Upper lobe of right lung (tissue), 1 donor: ENCODE measurements at regions not wholly inside any gene's neighbourhood (a gene's known extent, or its start where the extent isn't known, plus 50 kb on each side); places are given as distances from the start of the nearest gene placed in this dataset.

Experiments
- ATAC-seq: fragments of 200-7000 bp; cut with Tn5 transposase; one replicate; pipeline ENCODE4 v1.9.1; 2020; ENCODE audit warnings: mild to moderate bottlenecking, moderate library complexity
- DNase-seq: peaks from one replicate; pipeline ENCODE4 v3.0.0-alpha.2; 2020
- H3K27ac ChIP-seq: fragments of 200-600 bp; one replicate; pipeline ENCODE4 v1.8.0; 2022
- H3K27me3 ChIP-seq: fragments of 200-600 bp; one replicate; pipeline ENCODE4 v1.8.0; 2022; ENCODE audit warnings: mild to moderate bottlenecking
- H3K36me3 ChIP-seq: fragments of 200-600 bp; one replicate; pipeline ENCODE4 v1.8.0; 2022
- H3K4me1 ChIP-seq: fragments of 200-600 bp; one replicate; pipeline ENCODE4 v1.8.0; 2022
- H3K4me3 ChIP-seq: fragments of 200-600 bp; one replicate; pipeline ENCODE4 v1.8.0; 2022; ENCODE audit warnings: mild to moderate bottlenecking
- H3K9me3 ChIP-seq: fragments of 200-600 bp; one replicate; pipeline ENCODE4 v1.8.0; 2022
- CTCF ChIP-seq: fragments of 200-600 bp; IDR thresholded peaks from one replicate; pipeline ENCODE4 v1.8.0; 2022; ENCODE audit warnings: antibody characterized with exemption
- intact Hi-C: fragments of 100-400 bp; cut with DNase I; formaldehyde crosslinking; loops from one replicate; pipeline ENCODE4 v1.11.0; 2022
- donor health status: DM: no; HTN: yes; CAD: no; lungs with severe emphysema.

GRCh38 chr20:39106791-39107190, 144.6 kb downstream of the DHX35 start:
- Histone ChIP-seq H3K4me1 (no peaks in the 10 kb centered on the region), H3K4me3 (no peak overlapping the region), H3K27me3 (peaks cover 4% of the 10 kb centered on the region), H3K9me3 (no peaks in the 10 kb centered on the region), H3K36me3 (no peaks in the 10 kb centered on the region), H3K27ac (no peak overlapping the region)
- intact Hi-C loops = no loop called here
- ATAC-seq (no peak), DNase-seq (no peak)
- no peak for TF ChIP-seq CTCF

- no peaks in the 10 kb centered on the region for H3K4me1 ChIP-seq
- no peak overlapping the region for H3K4me3 ChIP-seq
- no peaks in the 10 kb centered on the region for H3K9me3 ChIP-seq
- H3K27ac ChIP-seq = no peak overlapping the region
- ATAC-seq = no peak
- DNase-seq = no peak
- H3K27me3 ChIP-seq = peaks cover 4% of the 10 kb centered on the region
- no peak for TF ChIP-seq CTCF
- intact Hi-C loops = no loop called here
- no peaks in the 10 kb centered on the region for H3K36me3 ChIP-seq
Measured at GRCh38 chr20:39105551-39105950, 143.4 kb downstream of the DHX35 start.

- Histone ChIP-seq H3K4me3 (no peak overlapping the region), H3K27me3 (no peaks in the 10 kb centered on the region), H3K36me3 (no peaks in the 10 kb centered on the region), H3K9me3 (no peaks in the 10 kb centered on the region), H3K4me1 (no peaks in the 10 kb centered on the region), H3K27ac (no peak overlapping the region)
- intact Hi-C loops = no loop called here
- ATAC-seq = no peak
- no peak for DNase-seq
- TF ChIP-seq CTCF = no peak
Measured at GRCh38 chr20:39103732-39104131, 141.6 kb downstream of the DHX35 start.

- no peaks in the 10 kb centered on the region for H3K36me3 ChIP-seq
- H3K4me3 ChIP-seq = no peak overlapping the region
- H3K27me3 ChIP-seq = no peaks in the 10 kb centered on the region
- H3K4me1 ChIP-seq = no peaks in the 10 kb centered on the region
- H3K27ac ChIP-seq = no peak overlapping the region
- intact Hi-C loops = no loop called here
- TF ChIP-seq CTCF = no peak
- no peak for DNase-seq
- ATAC-seq = no peak
- no peaks in the 10 kb centered on the region for H3K9me3 ChIP-seq
Measured at GRCh38 chr20:39103305-39103704, 141.2 kb downstream of the DHX35 start.

GRCh38 chr20:39101895-39102294, 139.8 kb downstream of the DHX35 start:
- Histone ChIP-seq H3K27ac (no peak overlapping the region), H3K4me3 (no peak overlapping the region), H3K4me1 (no peaks in the 10 kb centered on the region), H3K27me3 (no peaks in the 10 kb centered on the region), H3K9me3 (no peaks in the 10 kb centered on the region), H3K36me3 (no peaks in the 10 kb centered on the region)
- no peak for ATAC-seq
- intact Hi-C loops = no loop called here
- DNase-seq = no peak
- no peak for TF ChIP-seq CTCF

GRCh38 chr20:39100691-39101090, 138.5 kb downstream of the DHX35 start:
- Histone ChIP-seq H3K27ac (no peak overlapping the region), H3K4me1 (no peaks in the 10 kb centered on the region), H3K9me3 (no peaks in the 10 kb centered on the region), H3K27me3 (no peaks in the 10 kb centered on the region), H3K36me3 (no peaks in the 10 kb centered on the region), H3K4me3 (no peak overlapping the region)
- TF ChIP-seq CTCF = no peak
- no peak for DNase-seq
- intact Hi-C loops = no loop called here
- ATAC-seq = no peak
